Mesenchymal stem cell (in vitro differentiated cells and primary cell): ENCODE measurements at regions not wholly inside any gene's neighbourhood (a gene's known extent, or its start where the extent isn't known, plus 50 kb on each side); places are given as distances from the start of the nearest gene placed in this dataset.

Experiments used
- DNase-seq: peaks from one replicate; pipeline ENCODE4 v3.0.0-alpha.2; 2013
- H2AFZ ChIP-seq: one replicate; pipeline ENCODE4 v1.6.1; 2013; ENCODE audit warnings: low read depth, mild to moderate bottlenecking, control low read depth, inconsistent platforms, low read length, moderate library complexity
- H2AK5ac ChIP-seq: 2 replicates; pipeline ENCODE4 v1.6.1; 2013; ENCODE audit warnings: low read length, moderate library complexity, mild to moderate bottlenecking, inconsistent platforms; ENCODE audit not compliant: severe bottlenecking
- H2BK120ac ChIP-seq: one replicate; pipeline ENCODE4 v1.6.1; 2013; ENCODE audit warnings: low read depth, mild to moderate bottlenecking, inconsistent platforms, low read length, moderate library complexity
- H2BK12ac ChIP-seq, 2 experiments: one replicate each; pipeline ENCODE4 v1.6.1; 2013; ENCODE audit warnings: inconsistent platforms in 2 of 2, low read length in 2 of 2, mild to moderate bottlenecking in 2 of 2, moderate library complexity in 2 of 2, control low read depth in 1 of 2
- H2BK15ac ChIP-seq: one replicate; pipeline ENCODE4 v1.6.1; 2013; ENCODE audit warnings: mild to moderate bottlenecking, low read depth, inconsistent platforms; ENCODE audit not compliant: poor library complexity, severe bottlenecking
- H2BK5ac ChIP-seq: 2 replicates; pipeline ENCODE4 v1.6.1; 2013; ENCODE audit warnings: low read depth, mild to moderate bottlenecking, low read length, control low read depth, inconsistent platforms; ENCODE audit not compliant: poor library complexity, severe bottlenecking
- H3K14ac ChIP-seq, 2 experiments: one replicate each; pipeline ENCODE4 v1.6.1; 2013; ENCODE audit warnings: inconsistent platforms in 2 of 2, low read length in 2 of 2, control low read depth in 1 of 2, mild to moderate bottlenecking in 1 of 2, moderate library complexity in 1 of 2
- H3K18ac ChIP-seq, 2 experiments: one replicate each; pipeline ENCODE4 v1.6.1; 2013; ENCODE audit warnings: inconsistent platforms in 2 of 2, low read length in 2 of 2, control low read depth in 1 of 2, low read depth in 1 of 2, mild to moderate bottlenecking in 1 of 2
- H3K23ac ChIP-seq, 2 experiments: one replicate each; pipeline ENCODE4 v1.6.1; 2013; ENCODE audit warnings: inconsistent platforms in 2 of 2, low read length in 2 of 2, mild to moderate bottlenecking in 2 of 2, moderate library complexity in 2 of 2, control low read depth in 1 of 2
- H3K27ac ChIP-seq: 2 replicates; pipeline ENCODE4 v1.5.1; 2013; ENCODE audit warnings: mild to moderate bottlenecking, moderate library complexity, low read length, control low read depth, inconsistent platforms; ENCODE audit not compliant: poor library complexity, severe bottlenecking
- H3K27me3 ChIP-seq, 2 experiments: 2 replicates each; pipeline versions ENCODE4 v1.6.1 to v1.7.0; 2013; ENCODE audit warnings: low read length in 2 of 2, mild to moderate bottlenecking in 2 of 2, moderate library complexity in 2 of 2, control low read depth in 1 of 2, inconsistent platforms in 1 of 2; ENCODE audit not compliant: control insufficient read depth in 1 of 2, insufficient read depth in 1 of 2
- H3K36me3 ChIP-seq, 2 experiments: 2 replicates each; pipeline versions ENCODE4 v1.6.1 to v1.7.0; 2013; ENCODE audit warnings: low read length in 2 of 2, control low read depth in 1 of 2, inconsistent platforms in 1 of 2, low read depth in 1 of 2, mild to moderate bottlenecking in 1 of 2; ENCODE audit not compliant: insufficient read depth in 2 of 2, control insufficient read depth in 1 of 2
- H3K4ac ChIP-seq, 2 experiments: one replicate each; pipeline ENCODE4 v1.6.1; 2013; ENCODE audit warnings: inconsistent platforms in 2 of 2, low read length in 2 of 2, mild to moderate bottlenecking in 2 of 2, moderate library complexity in 2 of 2, control low read depth in 1 of 2, low read depth in 1 of 2
- H3K4me1 ChIP-seq: 2 replicates; pipeline ENCODE4 v1.6.1; 2013; ENCODE audit warnings: low read depth, low read length, control low read depth; ENCODE audit not compliant: control insufficient read depth, insufficient read depth
- H3K4me2 ChIP-seq: 2 replicates; pipeline ENCODE4 v1.6.1; 2013; ENCODE audit warnings: low read length, mild to moderate bottlenecking, inconsistent platforms; ENCODE audit not compliant: poor library complexity, severe bottlenecking
- H3K4me3 ChIP-seq, 2 experiments: 2 replicates each; pipeline versions ENCODE4 v1.5.1 to v1.7.0; 2013; ENCODE audit warnings: low read length in 2 of 2, mild to moderate bottlenecking in 2 of 2, control low read depth in 1 of 2, low read depth in 1 of 2; ENCODE audit not compliant: insufficient read depth in 1 of 2
- H3K79me1 ChIP-seq: replicated peaks from 2 replicates; pipeline ENCODE4 v1.6.1; 2013; ENCODE audit warnings: mild to moderate bottlenecking, control low read depth, low read length, inconsistent platforms; ENCODE audit not compliant: poor library complexity, severe bottlenecking
- H3K9ac ChIP-seq: 2 replicates; pipeline ENCODE4 v1.7.0; 2013; ENCODE audit warnings: mild to moderate bottlenecking, low read length, moderate library complexity
- H3K9me3 ChIP-seq: 2 replicates; pipeline ENCODE4 v1.7.0; 2013; ENCODE audit warnings: mild to moderate bottlenecking, low read length; ENCODE audit not compliant: control insufficient read depth
- H4K8ac ChIP-seq: one replicate; pipeline ENCODE4 v1.6.1; 2013; ENCODE audit warnings: inconsistent platforms, mild to moderate bottlenecking, low read length, moderate library complexity
- H4K91ac ChIP-seq: one replicate; pipeline ENCODE4 v1.6.1; 2013; ENCODE audit warnings: mild to moderate bottlenecking, low read length, inconsistent platforms
- WGBS: methylation state at CpG from one replicate; pipeline ENCODE4 v1.1.7; 2013; ENCODE audit warnings: mixed read lengths; 5-methylcytosine and 5-hydroxymethylcytosine counted together

DNA sequence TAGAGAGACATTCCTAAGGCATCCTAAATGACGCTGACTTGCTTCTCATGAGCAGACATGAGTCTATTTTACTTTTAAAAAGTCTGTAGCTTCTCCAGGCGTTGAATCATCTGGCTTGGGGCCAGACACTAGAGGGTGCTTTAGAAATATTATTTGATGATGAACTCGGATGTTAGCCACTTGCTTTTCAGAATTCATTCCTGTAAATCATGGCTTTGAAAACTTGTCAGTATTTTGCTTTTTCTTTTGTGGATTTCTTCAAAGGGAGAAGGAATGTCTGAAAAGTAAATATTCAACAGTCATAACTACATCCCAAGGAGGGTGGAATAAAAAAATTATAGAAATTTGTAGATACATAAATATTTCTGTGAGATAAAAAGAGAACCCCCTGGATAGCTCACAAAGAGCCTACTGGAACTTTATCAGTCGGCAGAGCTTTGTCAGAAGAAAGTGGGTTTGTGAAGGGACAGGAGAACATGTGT lies 370.8 kb downstream of the OSR1 start:
- no peak overlapping the region for H2BK120ac ChIP-seq
- H2AFZ ChIP-seq: no peak overlapping the region
- no peaks in the 10 kb centered on the region for H3K79me1 ChIP-seq
- no peak overlapping the region for H3K18ac ChIP-seq
- 10% methylated on average over 4 of the region's 4 CpGs for WGBS
- no peak overlapping the region for H3K4ac ChIP-seq
- H3K4me2 ChIP-seq: peak overlapping the region; percentile 34
- H3K9me3 ChIP-seq: no peaks in the 10 kb centered on the region
- H2BK12ac ChIP-seq: no peak overlapping the region
- no peak overlapping the region for H2AK5ac ChIP-seq
- H2BK15ac ChIP-seq: no peak overlapping the region
- peak; percentile 89 for DNase-seq
- peak overlapping the region; percentile 55 for H3K9ac ChIP-seq
- no peak overlapping the region for H4K8ac ChIP-seq
- H3K27me3 ChIP-seq: no peaks in the 10 kb centered on the region
- no peak overlapping the region for H4K91ac ChIP-seq
- no peak overlapping the region for H3K4me3 ChIP-seq
- no peaks in the 10 kb centered on the region for H3K36me3 ChIP-seq
- H3K4me1 ChIP-seq: peaks cover 6% of the 10 kb centered on the region
- H3K14ac ChIP-seq: no peak overlapping the region
- H3K27ac ChIP-seq: peak overlapping the region; percentile 86
- H3K23ac ChIP-seq: no peak overlapping the region
- no peak overlapping the region for H2BK5ac ChIP-seq

DNA sequence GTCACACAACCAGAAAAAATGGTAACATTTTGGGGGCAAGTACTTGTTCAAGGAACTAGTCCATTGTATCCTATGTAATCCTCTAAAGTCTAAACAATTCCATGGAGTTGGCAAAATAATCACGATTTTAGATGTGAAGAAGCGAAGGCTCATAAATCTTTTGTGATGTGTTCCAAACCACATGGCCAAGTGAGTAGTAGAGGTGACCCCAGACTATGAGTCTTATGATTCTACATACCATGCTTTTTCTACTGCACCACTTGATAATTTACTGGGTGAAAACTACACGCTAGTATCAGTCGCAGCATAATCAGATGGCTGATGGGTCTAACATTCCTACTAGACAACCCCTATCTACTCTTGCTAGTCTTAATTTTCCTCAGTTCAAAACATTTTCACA lies 371.4 kb downstream of the OSR1 start:
- 58% methylated on average over 3 of the region's 4 CpGs for WGBS
- no peaks in the 10 kb centered on the region for H3K9me3 ChIP-seq
- no peak overlapping the region for H3K14ac ChIP-seq
- DNase-seq: peak; percentile 62
- H2AK5ac ChIP-seq: no peak overlapping the region
- H2BK12ac ChIP-seq: no peak overlapping the region
- no peaks in the 10 kb centered on the region for H3K27me3 ChIP-seq
- H3K18ac ChIP-seq: peak overlapping the region in 1 of 2 experiments; percentile 30
- H3K9ac ChIP-seq: no peak overlapping the region
- no peak overlapping the region for H2BK120ac ChIP-seq
- peaks cover 6% of the 10 kb centered on the region for H3K4me1 ChIP-seq
- H3K23ac ChIP-seq: no peak overlapping the region
- H3K4ac ChIP-seq: no peak overlapping the region
- no peak overlapping the region for H3K4me2 ChIP-seq
- H3K27ac ChIP-seq: peak overlapping the region; percentile 67
- no peak overlapping the region for H3K4me3 ChIP-seq
- H2BK5ac ChIP-seq: no peak overlapping the region
- no peak overlapping the region for H4K91ac ChIP-seq
- no peak overlapping the region for H2AFZ ChIP-seq
- no peaks in the 10 kb centered on the region for H3K36me3 ChIP-seq
- no peaks in the 10 kb centered on the region for H3K79me1 ChIP-seq
- H2BK15ac ChIP-seq: no peak overlapping the region
- no peak overlapping the region for H4K8ac ChIP-seq

DNA sequence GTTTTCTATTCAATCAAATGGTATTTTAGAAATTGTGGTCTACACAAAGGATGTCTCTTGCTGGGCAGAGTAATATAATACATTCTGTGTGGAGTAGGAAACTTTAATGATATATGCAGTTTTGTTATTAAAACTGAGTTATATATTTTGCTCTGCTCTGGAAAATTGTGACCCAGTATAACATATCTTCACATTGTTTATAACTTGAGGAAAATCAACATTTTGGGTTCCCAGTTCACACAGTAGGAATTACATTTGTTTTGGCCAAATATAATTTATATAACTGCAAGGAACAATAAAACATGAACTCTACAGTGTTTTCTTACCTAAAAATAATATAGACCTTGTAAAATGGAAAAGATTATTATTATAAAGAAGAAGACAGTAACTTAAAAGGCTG lies 372.4 kb downstream of the OSR1 start:
- Histone ChIP-seq H3K4me3 (no peak overlapping the region), H3K4ac (no peak overlapping the region), H4K91ac (no peak overlapping the region), H3K9me3 (no peaks in the 10 kb centered on the region), H2BK120ac (no peak overlapping the region), H3K4me2 (no peak overlapping the region), H3K9ac (no peak overlapping the region), H2AFZ (no peak overlapping the region), H3K14ac (no peak overlapping the region), H3K79me1 (no peaks in the 10 kb centered on the region), H2AK5ac (no peak overlapping the region), H2BK5ac (no peak overlapping the region), H3K27ac (no peak overlapping the region), H3K18ac (no peak overlapping the region), H3K4me1 (peaks cover 2% of the 10 kb centered on the region), H3K36me3 (no peaks in the 10 kb centered on the region), H2BK12ac (no peak overlapping the region), H3K23ac (no peak overlapping the region), H3K27me3 (no peaks in the 10 kb centered on the region), H2BK15ac (no peak overlapping the region), H4K8ac (no peak overlapping the region)
- no peak for DNase-seq

DNA sequence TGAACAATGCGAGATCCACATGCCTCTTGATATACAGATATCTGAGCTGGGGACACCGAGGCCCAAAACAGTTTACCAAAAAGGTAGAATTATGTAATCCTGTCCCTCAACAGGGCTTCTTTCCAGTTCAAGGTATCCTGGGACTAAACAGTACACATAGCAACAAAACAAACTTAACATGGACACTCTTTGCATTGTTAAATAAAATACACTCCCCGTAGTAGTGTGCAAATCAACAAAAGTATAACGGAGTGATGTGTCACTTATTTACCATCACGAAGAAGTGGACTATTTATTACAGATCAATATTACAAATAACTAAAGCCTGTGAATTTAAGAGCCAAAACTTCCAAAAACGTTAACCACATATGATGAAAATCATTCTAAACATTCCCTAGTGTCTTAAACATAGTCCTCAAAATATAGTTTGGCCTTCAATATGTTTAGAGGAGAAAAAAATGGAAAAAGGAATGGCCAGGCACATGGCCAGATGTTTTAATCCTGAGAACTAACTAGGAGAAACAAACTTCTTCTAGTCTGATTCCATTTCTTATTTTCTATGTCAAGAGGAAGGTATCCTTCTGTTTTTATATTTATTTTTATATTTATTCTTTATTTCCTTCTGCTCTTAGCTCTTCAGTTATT lies 377.5 kb downstream of the OSR1 start:
- H3K18ac ChIP-seq: peak overlapping the region in 1 of 2 experiments; percentile 48
- no peak overlapping the region for H3K27ac ChIP-seq
- no peak overlapping the region for H2AK5ac ChIP-seq
- no peak overlapping the region for H4K91ac ChIP-seq
- H2BK120ac ChIP-seq: no peak overlapping the region
- no peak overlapping the region for H3K4me3 ChIP-seq
- H3K9ac ChIP-seq: no peak overlapping the region
- H2BK5ac ChIP-seq: no peak overlapping the region
- DNase-seq: no peak
- no peak overlapping the region for H3K14ac ChIP-seq
- no peak overlapping the region for H3K4me2 ChIP-seq
- H3K79me1 ChIP-seq: no peaks in the 10 kb centered on the region
- 95% methylated on average over 5 of the region's 6 CpGs for WGBS
- no peak overlapping the region for H3K23ac ChIP-seq
- H3K9me3 ChIP-seq: no peaks in the 10 kb centered on the region
- no peak overlapping the region for H2BK12ac ChIP-seq
- no peaks in the 10 kb centered on the region for H3K36me3 ChIP-seq
- H3K4ac ChIP-seq: no peak overlapping the region
- no peak overlapping the region for H2AFZ ChIP-seq
- peaks cover 3% of the 10 kb centered on the region for H3K4me1 ChIP-seq
- H2BK15ac ChIP-seq: no peak overlapping the region
- no peaks in the 10 kb centered on the region for H3K27me3 ChIP-seq
- no peak overlapping the region for H4K8ac ChIP-seq
